ENCODE measurements at regions not wholly inside any gene's neighbourhood (a gene's known extent, or its start where the extent isn't known, plus 50 kb on each side); places are given as distances from the start of the nearest gene placed in this dataset.

GRCh38 chr14:105882626-105883025 lies 356.2 kb downstream of the TMEM121 start:
- TF ChIP-seq, protein P1, sequence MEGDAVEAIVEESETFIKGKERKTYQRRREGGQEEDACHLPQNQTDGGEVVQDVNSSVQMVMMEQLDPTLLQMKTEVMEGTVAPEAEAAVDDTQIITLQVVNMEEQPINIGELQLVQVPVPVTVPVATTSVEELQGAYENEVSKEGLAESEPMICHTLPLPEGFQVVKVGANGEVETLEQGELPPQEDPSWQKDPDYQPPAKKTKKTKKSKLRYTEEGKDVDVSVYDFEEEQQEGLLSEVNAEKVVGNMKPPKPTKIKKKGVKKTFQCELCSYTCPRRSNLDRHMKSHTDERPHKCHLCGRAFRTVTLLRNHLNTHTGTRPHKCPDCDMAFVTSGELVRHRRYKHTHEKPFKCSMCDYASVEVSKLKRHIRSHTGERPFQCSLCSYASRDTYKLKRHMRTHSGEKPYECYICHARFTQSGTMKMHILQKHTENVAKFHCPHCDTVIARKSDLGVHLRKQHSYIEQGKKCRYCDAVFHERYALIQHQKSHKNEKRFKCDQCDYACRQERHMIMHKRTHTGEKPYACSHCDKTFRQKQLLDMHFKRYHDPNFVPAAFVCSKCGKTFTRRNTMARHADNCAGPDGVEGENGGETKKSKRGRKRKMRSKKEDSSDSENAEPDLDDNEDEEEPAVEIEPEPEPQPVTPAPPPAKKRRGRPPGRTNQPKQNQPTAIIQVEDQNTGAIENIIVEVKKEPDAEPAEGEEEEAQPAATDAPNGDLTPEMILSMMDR (IDR thresholded peaks at IDR 0.05; ENCODE audit: extremely low read depth in 1 of 2, insufficient read depth in 1 of 2, low read depth in 1 of 2, low read length in 2 of 2): no peak
- TF ChIP-seq POLR2A (IDR thresholded peaks at IDR 0.05; ENCODE audit: low read depth, low read length) (no peak), EZH2 (IDR thresholded peaks at IDR 0.05; ENCODE audit: borderline replicate concordance, low read depth, low read length, severe bottlenecking) (no peak)

All from endothelial cell of umbilical vein (primary cell).